ENCODE measurements at regions not wholly inside any gene's neighbourhood (a gene's known extent, or its start where the extent isn't known, plus 50 kb on each side); places are given as distances from the start of the nearest gene placed in this dataset.

GRCh38 chr14:58954052-58954451 is 234.4 kb upstream of the DAAM1 start:
- TF ChIP-seq, protein P1, sequence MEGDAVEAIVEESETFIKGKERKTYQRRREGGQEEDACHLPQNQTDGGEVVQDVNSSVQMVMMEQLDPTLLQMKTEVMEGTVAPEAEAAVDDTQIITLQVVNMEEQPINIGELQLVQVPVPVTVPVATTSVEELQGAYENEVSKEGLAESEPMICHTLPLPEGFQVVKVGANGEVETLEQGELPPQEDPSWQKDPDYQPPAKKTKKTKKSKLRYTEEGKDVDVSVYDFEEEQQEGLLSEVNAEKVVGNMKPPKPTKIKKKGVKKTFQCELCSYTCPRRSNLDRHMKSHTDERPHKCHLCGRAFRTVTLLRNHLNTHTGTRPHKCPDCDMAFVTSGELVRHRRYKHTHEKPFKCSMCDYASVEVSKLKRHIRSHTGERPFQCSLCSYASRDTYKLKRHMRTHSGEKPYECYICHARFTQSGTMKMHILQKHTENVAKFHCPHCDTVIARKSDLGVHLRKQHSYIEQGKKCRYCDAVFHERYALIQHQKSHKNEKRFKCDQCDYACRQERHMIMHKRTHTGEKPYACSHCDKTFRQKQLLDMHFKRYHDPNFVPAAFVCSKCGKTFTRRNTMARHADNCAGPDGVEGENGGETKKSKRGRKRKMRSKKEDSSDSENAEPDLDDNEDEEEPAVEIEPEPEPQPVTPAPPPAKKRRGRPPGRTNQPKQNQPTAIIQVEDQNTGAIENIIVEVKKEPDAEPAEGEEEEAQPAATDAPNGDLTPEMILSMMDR (conservative IDR thresholded peaks at IDR 0.05), result no peak
- no peak overlapping the region for H3K27ac ChIP-seq

DNA sequence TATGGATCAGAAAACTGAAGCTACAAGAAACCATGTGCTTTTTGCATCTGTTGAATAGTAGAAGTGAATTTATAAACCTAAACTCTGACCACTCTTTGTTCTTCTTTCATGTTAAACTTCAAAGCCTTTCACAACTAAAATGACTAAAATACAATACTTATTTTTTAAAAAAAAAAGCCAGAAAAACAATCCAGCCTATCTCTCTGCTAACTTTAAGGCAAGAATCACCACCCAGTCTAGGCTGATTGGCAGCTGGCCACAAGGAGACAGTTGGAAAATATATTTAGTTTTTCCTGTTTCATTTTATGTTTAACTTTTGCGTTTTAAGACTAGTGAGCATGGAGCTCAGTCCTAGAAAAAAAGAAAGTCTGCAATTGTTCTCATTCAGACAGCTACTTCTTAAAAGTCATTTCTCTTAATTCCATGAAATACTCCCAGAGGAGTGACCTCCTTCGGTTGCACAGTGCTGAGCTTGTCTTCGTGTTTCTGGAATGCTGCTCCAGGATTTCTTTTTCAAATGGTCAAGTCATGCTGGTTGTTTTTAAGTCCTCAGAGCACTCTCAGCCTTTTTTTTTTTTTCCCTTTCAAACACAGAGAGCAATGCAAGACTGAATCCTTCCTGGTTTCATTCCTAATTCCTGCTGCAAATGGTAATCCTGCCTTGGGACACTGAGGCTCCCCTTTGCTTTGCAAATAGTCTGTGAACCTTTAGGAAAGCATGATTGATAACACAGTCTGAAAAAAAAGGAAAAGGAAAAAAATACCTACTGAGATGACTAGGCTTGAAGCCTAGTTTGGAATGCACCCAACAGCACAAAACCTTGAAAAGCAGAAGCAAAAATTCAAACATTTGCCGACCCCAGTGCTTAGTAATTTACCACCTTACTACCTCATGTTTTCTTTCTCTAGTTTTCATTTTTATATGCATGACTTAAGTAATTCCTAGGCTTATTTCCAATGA is 233.3 kb upstream of the DAAM1 start:
- H3K27ac ChIP-seq, result no peak overlapping the region
- TF ChIP-seq, protein P1 (conservative IDR thresholded peaks at IDR 0.05), result no peak

DNA sequence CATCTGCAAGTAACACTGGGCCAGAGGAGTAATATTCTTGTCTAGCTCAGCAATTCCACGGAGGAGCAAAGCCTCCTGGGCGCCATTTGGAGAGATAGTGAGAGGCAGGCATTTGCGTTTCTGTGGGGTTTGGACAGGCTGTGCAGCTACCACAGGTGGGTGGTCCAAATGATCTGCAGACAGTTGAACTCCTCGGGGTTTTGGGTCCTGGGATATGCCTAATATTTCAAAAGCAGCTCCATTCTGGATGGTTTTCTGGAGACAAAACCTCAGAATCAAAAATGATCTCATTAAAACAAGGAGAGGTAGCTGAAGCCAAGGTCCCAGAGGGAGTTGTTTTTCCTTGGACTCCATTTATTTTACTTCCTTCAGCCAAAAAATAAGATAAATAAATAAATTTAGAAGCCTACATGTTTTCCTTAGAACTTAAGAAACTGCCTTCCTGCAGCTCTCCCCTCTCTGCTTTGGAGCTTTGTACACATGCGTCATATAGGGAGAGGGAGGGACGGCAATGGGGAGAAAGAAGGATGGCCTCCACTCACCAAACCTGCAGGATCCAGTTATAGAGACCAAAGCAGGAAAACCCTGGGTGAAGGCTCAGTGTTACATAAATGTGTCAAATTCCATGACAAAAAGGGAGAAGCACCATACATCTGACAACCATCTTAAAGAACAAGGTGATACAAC is 227.3 kb upstream of the DAAM1 start:
- H3K27ac ChIP-seq, result no peak overlapping the region
- TF ChIP-seq, protein P1 (conservative IDR thresholded peaks at IDR 0.05), result no peak

DNA sequence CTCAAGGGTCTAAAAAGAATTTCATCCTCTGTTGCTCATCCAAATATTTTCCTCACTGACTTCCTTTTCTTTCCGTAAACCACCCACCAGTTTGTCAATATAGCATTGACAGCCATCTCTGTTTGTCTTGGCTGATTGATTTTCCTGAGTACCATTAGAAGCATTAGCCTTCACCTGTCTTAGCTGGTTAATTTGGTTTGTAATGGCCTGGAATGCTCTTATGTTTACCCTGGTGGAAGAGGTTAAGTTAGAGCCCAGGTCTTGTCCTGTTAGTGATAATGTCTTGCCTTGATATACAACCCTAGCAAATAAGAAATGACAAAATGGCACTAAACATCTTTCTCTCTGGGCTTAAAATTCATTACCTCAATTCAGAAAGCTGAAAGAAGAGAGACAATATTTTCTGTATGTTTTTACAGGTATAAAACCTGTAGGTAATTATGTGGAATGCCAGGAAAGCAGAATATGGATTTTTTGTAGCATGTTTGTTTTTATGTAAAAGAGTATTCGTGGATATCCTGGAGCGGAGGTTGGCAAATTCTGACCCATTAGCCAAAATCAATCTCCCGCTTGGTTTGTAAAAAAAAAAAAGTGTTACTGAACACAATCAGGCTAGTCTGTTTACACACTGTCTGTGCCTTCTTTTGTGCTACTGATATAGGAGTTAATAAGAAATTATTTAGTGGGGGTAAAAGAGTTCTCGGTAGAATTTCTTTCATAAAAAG is 224.4 kb upstream of the DAAM1 start:
- TF ChIP-seq, protein P1 (conservative IDR thresholded peaks at IDR 0.05), result no peak
- no peak overlapping the region for H3K27ac ChIP-seq

- TF ChIP-seq, protein P1 (conservative IDR thresholded peaks at IDR 0.05), result no peak
- H3K27ac ChIP-seq, result no peak overlapping the region
These were observed 223.9 kb upstream of the DAAM1 start for GRCh38 chr14:58964598-58964928.

DNA sequence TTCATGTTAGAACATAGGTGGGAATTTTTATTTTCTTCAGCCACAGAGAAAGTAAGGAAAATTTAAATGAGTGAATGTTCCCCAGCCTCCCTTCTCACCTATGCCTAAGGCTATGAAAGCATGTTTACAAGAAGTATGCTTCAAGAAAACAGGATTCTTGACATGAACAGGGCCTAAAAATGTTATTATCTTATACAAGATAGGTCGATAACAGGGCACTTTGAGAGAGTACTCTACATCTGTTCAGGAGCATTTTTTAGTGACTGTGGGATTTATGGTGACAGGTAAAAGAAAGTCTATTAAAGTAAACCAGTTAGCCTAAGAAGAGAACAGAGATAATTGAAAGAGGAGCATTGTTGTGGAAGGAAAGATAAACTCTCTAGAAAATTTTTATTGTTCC is 222.9 kb upstream of the DAAM1 start:
- TF ChIP-seq, protein P1 (conservative IDR thresholded peaks at IDR 0.05), result no peak
- H3K27ac ChIP-seq, result no peak overlapping the region

GRCh38 chr14:58966997-58967396 is 221.5 kb upstream of the DAAM1 start:
- TF ChIP-seq, protein P1 (conservative IDR thresholded peaks at IDR 0.05), result no peak
- H3K27ac ChIP-seq, result no peak overlapping the region

Data from VCaP (cell line).